SK-N-SH treated with all-trans-retinoic acid at 6 μM for 48 hours (cell line): ENCODE measurements at regions not wholly inside any gene's neighbourhood (a gene's known extent, or its start where the extent isn't known, plus 50 kb on each side); places are given as distances from the start of the nearest gene placed in this dataset.

Experiments
- ATAC-seq: fragments of 200-7000 bp; cut with Tn5 transposase; 3 replicates; pipeline ENCODE4 v1.9.1; 2020; ENCODE audit warnings: mild to moderate bottlenecking, moderate library complexity
- ARNTL ChIP-seq: fragments of 450-650 bp; formaldehyde crosslinking; IDR thresholded peaks from 2 replicates; pipeline ENCODE4 v1.5.0; 2020; ENCODE audit warnings: low read depth, mild to moderate bottlenecking, moderate library complexity, borderline replicate concordance
- BACH2 ChIP-seq: fragments of 250-450 bp; sonication (Bioruptor Pico); IDR thresholded peaks from 2 replicates; pipeline ENCODE4 v1.9.0; 2021; ENCODE audit warnings: mild to moderate bottlenecking, borderline replicate concordance
- CREB5 ChIP-seq: fragments of 250-450 bp; sonication (Bioruptor Pico); IDR thresholded peaks from 2 replicates; pipeline ENCODE4 v1.5.1; 2020; ENCODE audit warnings: low read depth, mild to moderate bottlenecking, moderate library complexity
- CSRNP3 ChIP-seq: fragments of 250-450 bp; sonication (Bioruptor Pico); IDR thresholded peaks from 2 replicates; pipeline ENCODE4 v1.5.1; 2021; ENCODE audit warnings: mild to moderate bottlenecking, moderate library complexity
- ESRRG ChIP-seq: fragments of 250-450 bp; sonication (Bioruptor Pico); IDR thresholded peaks from 2 replicates; pipeline ENCODE4 v1.6.1; 2021; ENCODE audit warnings: mild to moderate bottlenecking
- GLIS3 ChIP-seq: fragments of 250-450 bp; sonication (Bioruptor Pico); IDR thresholded peaks from 2 replicates; pipeline ENCODE4 v1.5.0; 2020; ENCODE audit warnings: mild to moderate bottlenecking, moderate library complexity
- ISL1 ChIP-seq: fragments of 250-450 bp; sonication (Bioruptor Pico); IDR thresholded peaks from 2 replicates; pipeline ENCODE4 v2.1.2; 2022; ENCODE audit warnings: mild to moderate bottlenecking, moderate library complexity
- OSR1 ChIP-seq: fragments of 250-450 bp; sonication (Bioruptor Pico); IDR thresholded peaks from 2 replicates; pipeline ENCODE4 v1.8.0; 2022; ENCODE audit warnings: moderate library complexity, mild to moderate bottlenecking, inconsistent platforms
- PATZ1 ChIP-seq: fragments of 250-450 bp; sonication (Bioruptor Pico); IDR thresholded peaks from 2 replicates; pipeline ENCODE4 v1.8.0; 2020; ENCODE audit warnings: mild to moderate bottlenecking, moderate library complexity, borderline replicate concordance
- POU6F1 ChIP-seq: fragments of 250-450 bp; sonication (Bioruptor Pico); IDR thresholded peaks from 2 replicates; pipeline ENCODE4 v1.8.0; 2021; ENCODE audit warnings: low read depth, mild to moderate bottlenecking, moderate library complexity, borderline replicate concordance
- PPARA ChIP-seq: fragments of 250-450 bp; sonication (Bioruptor Pico); IDR thresholded peaks from 2 replicates; pipeline ENCODE4 v1.5.0; 2020; ENCODE audit warnings: mild to moderate bottlenecking, borderline replicate concordance
- RARB ChIP-seq: fragments of 250-450 bp; sonication (Bioruptor Pico); IDR thresholded peaks from 2 replicates; pipeline ENCODE4 v1.8.0; 2021; ENCODE audit warnings: mild to moderate bottlenecking, moderate library complexity
- TCF4 ChIP-seq: fragments of 250-450 bp; sonication (Bioruptor Pico); IDR thresholded peaks from 2 replicates; pipeline ENCODE4 v1.8.0; 2021; ENCODE audit warnings: mild to moderate bottlenecking, moderate library complexity, borderline replicate concordance
- TOX ChIP-seq: fragments of 250-450 bp; sonication (Bioruptor Pico); IDR thresholded peaks from 2 replicates; pipeline ENCODE4 v1.8.0; 2021; ENCODE audit warnings: mild to moderate bottlenecking, moderate library complexity, borderline replicate concordance
- ZC3H10 ChIP-seq: fragments of 250-450 bp; sonication (Bioruptor Pico); IDR thresholded peaks from 2 replicates; pipeline ENCODE4 v1.5.1; 2021; ENCODE audit warnings: mild to moderate bottlenecking, moderate library complexity
- ZFP3 ChIP-seq: fragments of 250-450 bp; sonication (Bioruptor Pico); IDR thresholded peaks from 2 replicates; pipeline ENCODE4 v1.5.0; 2020; ENCODE audit warnings: mild to moderate bottlenecking, moderate library complexity
- ZFP30 ChIP-seq: fragments of 450-650 bp; formaldehyde crosslinking; IDR thresholded peaks from 2 replicates; pipeline ENCODE4 v1.5.0; 2022; ENCODE audit warnings: mild to moderate bottlenecking, moderate library complexity
- ZNF565 ChIP-seq: fragments of 450-650 bp; formaldehyde crosslinking; conservative IDR thresholded peaks from 2 replicates; pipeline ENCODE4 v1.5.0; 2020; ENCODE audit warnings: low read depth, mild to moderate bottlenecking, moderate library complexity
- ZNF70 ChIP-seq: fragments of 450-650 bp; formaldehyde crosslinking; IDR thresholded peaks from 2 replicates; pipeline ENCODE4 v1.5.0; 2020; ENCODE audit warnings: mild to moderate bottlenecking, moderate library complexity
- ZNF8 ChIP-seq: fragments of 450-650 bp; formaldehyde crosslinking; IDR thresholded peaks from 2 replicates; pipeline ENCODE4 v1.5.0; 2020; ENCODE audit warnings: mild to moderate bottlenecking, moderate library complexity

- TF ChIP-seq POU6F1: no peak
These were observed 342.8 kb downstream of the CTTN start (continued) for GRCh38 chr11:70741085-70741484.

GRCh38 chr11:70742553-70743291 is 344.4 kb downstream of the CTTN start:
- TF ChIP-seq ESRRG (CRISPR knock-in tag) (no peak), ZC3H10 (no peak), TCF4 (CRISPR knock-in tag) (no peak; the same call in 1 of the 2 replicates), PATZ1 (CRISPR knock-in tag) (no peak), PPARA (no peak), CSRNP3 (CRISPR knock-in tag) (no peak)
- ATAC-seq: no peak

- no peak for ATAC-seq
- TF ChIP-seq RARB: no peak
- TF ChIP-seq ZNF565: no peak
- TF ChIP-seq ZC3H10: no peak
- no peak for TF ChIP-seq TOX
- no peak for TF ChIP-seq ESRRG (CRISPR knock-in tag)
- no peak for TF ChIP-seq ISL1 (CRISPR knock-in tag)
- no peak for TF ChIP-seq PPARA
- no peak for TF ChIP-seq CSRNP3 (CRISPR knock-in tag)
- TF ChIP-seq ZFP3 (CRISPR knock-in tag): no peak
- TF ChIP-seq ARNTL (CRISPR knock-in tag): no peak
- no peak for TF ChIP-seq PATZ1 (CRISPR knock-in tag)
- no peak for TF ChIP-seq ZFP30 (CRISPR knock-in tag)
- TF ChIP-seq OSR1 (CRISPR knock-in tag): no peak
- TF ChIP-seq BACH2 (CRISPR knock-in tag): no peak
- no peak for TF ChIP-seq CREB5 (CRISPR knock-in tag)
- no peak for TF ChIP-seq TCF4 (CRISPR knock-in tag)
- TF ChIP-seq ZNF8 (CRISPR knock-in tag): no peak
- TF ChIP-seq, all 23 proteins: peak for 0
These were observed 345.0 kb downstream of the CTTN start for GRCh38 chr11:70743329-70743728.

GRCh38 chr11:70743941-70744351 is 345.6 kb downstream of the CTTN start:
- no peak for TF ChIP-seq ZFP3 (CRISPR knock-in tag)
- TF ChIP-seq PPARA: no peak
- TF ChIP-seq ZNF70 (CRISPR knock-in tag): no peak
- no peak for TF ChIP-seq ZNF8 (CRISPR knock-in tag)
- no peak for TF ChIP-seq ZNF565
- no peak for TF ChIP-seq GLIS3
- no peak for ATAC-seq
